Esophagus muscularis mucosa (tissue), 4 donors: ENCODE measurements at regions not wholly inside any gene's neighbourhood (a gene's known extent, or its start where the extent isn't known, plus 50 kb on each side); places are given as distances from the start of the nearest gene placed in this dataset.
A peak's percentile ranks its signal among the peaks of the same experiment; 100 is the strongest.
"Not testable (repeated sequence)": the region's sequence is repeated elsewhere in the genome, so short reads cannot be mapped to it uniquely, and the experiment has no call there.

ENCODE experiments used
- DNase-seq: peaks from one replicate; pipeline ENCODE4 v3.0.0-alpha.2; 2017; ENCODE audit errors: extremely low spot score
- H3K27ac ChIP-seq, 4 donors: fragments of 200-600 bp; sonication (generic); replicated peaks in 1 of 4; 1 replicate in 3 of 4; 2 replicates in 1 of 4; pipeline ENCODE4 v1.5.1; 2016 to 2019; ENCODE audit warnings: mild to moderate bottlenecking in 1 of 4
- H3K27me3 ChIP-seq, 4 donors: fragments of 200-600 bp; sonication (generic); one replicate each; pipeline versions ENCODE4 v1.5.1 to v1.6.0; 2016 to 2019
- H3K36me3 ChIP-seq, 4 donors: fragments of 200-600 bp; sonication (generic); one replicate each; pipeline ENCODE4 v1.5.1; 2016 to 2019
- H3K4me1 ChIP-seq, 4 donors: fragments of 200-600 bp; sonication (generic); one replicate each; pipeline ENCODE4 v1.5.1; 2016 to 2019
- H3K4me3 ChIP-seq, 4 donors: fragments of 200-600 bp; sonication (generic); 1 replicate in 2 of 4; 2 replicates in 2 of 4; pipeline ENCODE4 v1.5.1; 2016 to 2019; ENCODE audit warnings: mild to moderate bottlenecking in 4 of 4, moderate library complexity in 1 of 4
- H3K9me3 ChIP-seq, 4 donors: fragments of 200-600 bp; sonication (generic); 1 replicate in 3 of 4; 2 replicates in 1 of 4; pipeline ENCODE4 v1.5.1; 2016 to 2019
- CTCF ChIP-seq, 3 experiments: fragments of 200-600 bp in 2 of 3; fragments of 450-650 bp in 1 of 3; sonication (generic) in 2 of 3; IDR thresholded peaks; one replicate each; pipeline ENCODE4 v1.5.1; 2017 to 2019; ENCODE audit warnings: antibody characterized with exemption in 3 of 3, mild to moderate bottlenecking in 2 of 3, moderate library complexity in 1 of 3
- POLR2A ChIP-seq: fragments of 450-650 bp; IDR thresholded peaks from one replicate; pipeline ENCODE4 v1.6.1; 2017; ENCODE audit warnings: antibody characterized with exemption, moderate library complexity, mild to moderate bottlenecking, low read depth
- POLR2AphosphoS5 ChIP-seq, 2 donors: sonication (generic); formaldehyde crosslinking; IDR thresholded peaks; one replicate each; pipeline ENCODE4 v1.6.1; 2017; ENCODE audit warnings: antibody characterized with exemption in 2 of 2
- WGBS: methylation state at CpG from one replicate; pipeline ENCODE4 v1.1.5; 2018; 5-methylcytosine and 5-hydroxymethylcytosine counted together
- intact Hi-C: fragments of 100-400 bp; cut with DNase I; formaldehyde crosslinking; loops from one replicate; pipeline ENCODE4 v1.15.1; 2023

DNA sequence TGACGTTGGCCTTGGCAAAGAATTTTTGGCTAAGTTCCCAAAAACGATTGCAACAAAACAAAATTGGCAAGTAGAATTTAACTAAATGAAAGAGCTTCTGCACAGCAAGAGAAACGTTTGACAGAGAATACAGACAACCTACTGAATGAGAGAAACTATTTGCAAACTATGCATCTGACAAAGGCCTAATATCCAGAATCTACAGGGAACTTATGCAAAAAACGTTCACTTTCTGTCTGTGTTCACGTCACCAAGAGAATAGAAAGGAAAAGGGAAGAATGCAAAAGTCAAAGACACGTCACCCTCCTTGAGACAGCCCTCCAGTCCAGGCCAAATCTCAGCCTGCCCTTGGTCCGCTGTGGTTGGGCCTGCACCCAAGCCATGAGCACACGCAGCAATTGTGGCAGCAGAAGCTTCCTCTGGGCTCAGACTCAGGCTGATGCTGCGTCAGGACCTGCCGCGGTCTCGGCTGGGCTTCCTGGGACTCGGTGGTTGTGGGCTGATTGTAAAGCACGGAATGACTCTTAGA lies 106.6 kb upstream of the SAMD11 start:
- 7% methylated on average over 8 of the region's 14 CpGs for WGBS
- TF ChIP-seq POLR2AphosphoS5 (IDR thresholded peaks at IDR 0.05), result peak; percentile 55 to 66
- Histone ChIP-seq H3K4me1 (peaks cover 6 to 27% (median 25%) of the 10 kb centered on the region in 4 donors), H3K27ac (peak overlapping the region; percentile 62 to 79 (median 73)), H3K4me3 (peak overlapping the region; percentile 22 to 44 (median 28))
- H3K36me3 ChIP-seq, H3K9me3 ChIP-seq, H3K27me3 ChIP-seq, intact Hi-C loops, DNase-seq: not testable (repeated sequence)

GRCh38 chr1:817658-818617 lies 105.8 kb upstream of the SAMD11 start:
- H3K36me3 ChIP-seq, H3K27me3 ChIP-seq, intact Hi-C loops, DNase-seq, H3K9me3 ChIP-seq: not testable (repeated sequence)
- H3K4me3 ChIP-seq, result peak overlapping the region in 2 of 4 donors; percentile 18 to 27
- 29% methylated on average over 4 of the region's 20 CpGs for WGBS
- H3K4me1 ChIP-seq, result peaks cover 6 to 32% (median 29%) of the 10 kb centered on the region in 4 donors
- H3K27ac ChIP-seq, result peak overlapping the region; percentile 75 to 81 (median 79)

GRCh38 chr1:818618-819291 lies 105.0 kb upstream of the SAMD11 start:
- peak; percentile 88 for DNase-seq
- H3K4me1 ChIP-seq, result peaks cover 6 to 38% (median 31%) of the 10 kb centered on the region in 4 donors
- WGBS, result 43% methylated on average over 13 of the region's 13 CpGs
- H3K36me3 ChIP-seq, result no peaks in the 10 kb centered on the region
- H3K27me3 ChIP-seq, result no peaks in the 10 kb centered on the region
- no peaks in the 10 kb centered on the region for H3K9me3 ChIP-seq
- intact Hi-C loops, result no loop called here
- H3K27ac ChIP-seq, result peak overlapping the region; percentile 60 to 81 (median 76)
- no peak overlapping the region for H3K4me3 ChIP-seq
- TF ChIP-seq POLR2AphosphoS5 (IDR thresholded peaks at IDR 0.05) (peak in 1 of 2 donors; percentile 28), POLR2A (no peak)

- TF ChIP-seq POLR2AphosphoS5 (IDR thresholded peaks at IDR 0.05), result no peak
- no peak for TF ChIP-seq CTCF (IDR thresholded peaks at IDR 0.05)
- Histone ChIP-seq H3K27me3 (no peaks in the 10 kb centered on the region), H3K4me3 (no peak overlapping the region), H3K27ac (no peak overlapping the region), H3K4me1 (peaks cover 11 to 49% (median 40%) of the 10 kb centered on the region in 4 donors), H3K36me3 (no peaks in the 10 kb centered on the region), H3K9me3 (no peaks in the 10 kb centered on the region)
- intact Hi-C loops, result no loop called here
- WGBS, result 96% methylated on average over 7 of the region's 7 CpGs
- peak; percentile 66 for DNase-seq
Observed at GRCh38 chr1:820962-821361, 102.8 kb upstream of the SAMD11 start.

GRCh38 chr1:826808-827207 lies 96.9 kb upstream of the SAMD11 start:
- WGBS, result 0% methylated on average over 8 of the region's 21 CpGs
- H3K27me3 ChIP-seq, H3K9me3 ChIP-seq, H3K36me3 ChIP-seq, intact Hi-C loops: not testable (repeated sequence)
- H3K4me1 ChIP-seq, result peaks cover 8 to 41% (median 26%) of the 10 kb centered on the region in 4 donors
- H3K4me3 ChIP-seq, result peak overlapping the region; percentile 63 to 68 (median 66)
- H3K27ac ChIP-seq, result peak overlapping the region; percentile 86 to 91 (median 91)
- DNase-seq, result peak; percentile 34

GRCh38 chr1:827211-828063 lies 96.3 kb upstream of the SAMD11 start:
- peak; percentile 99 for DNase-seq
- intact Hi-C loops, H3K27me3 ChIP-seq, H3K36me3 ChIP-seq, H3K9me3 ChIP-seq: not testable (repeated sequence)
- Histone ChIP-seq H3K27ac (peak overlapping the region; percentile 86 to 91 (median 91)), H3K4me1 (peaks cover 8 to 34% (median 26%) of the 10 kb centered on the region in 4 donors), H3K4me3 (peak overlapping the region; percentile 63 to 68 (median 66))
- TF ChIP-seq POLR2A (peak; percentile 70), POLR2AphosphoS5 (IDR thresholded peaks at IDR 0.05) (peak; percentile 78 to 90)
- 2% methylated on average over 33 of the region's 109 CpGs for WGBS

DNA sequence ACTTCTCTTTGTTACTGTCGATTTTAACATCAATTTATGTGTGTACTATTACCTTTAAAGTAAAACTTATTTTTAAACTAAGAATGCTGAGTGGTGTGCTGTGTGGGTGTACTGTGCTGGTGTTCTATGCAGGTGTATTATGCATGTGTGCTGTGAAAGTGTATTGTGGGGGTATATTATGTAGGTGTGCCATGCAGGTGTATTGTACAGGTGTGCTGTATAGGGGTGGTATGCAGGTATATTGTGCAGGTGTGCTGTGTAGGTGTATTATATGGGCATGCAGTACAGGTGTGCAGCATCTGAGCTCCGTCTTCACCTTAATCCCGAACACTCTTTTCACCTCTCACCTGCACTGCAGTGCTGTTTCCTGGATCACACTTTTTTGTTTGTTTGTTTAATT lies 94.4 kb upstream of the SAMD11 start:
- H3K4me3 ChIP-seq, DNase-seq, intact Hi-C loops, H3K9me3 ChIP-seq, H3K27me3 ChIP-seq, H3K27ac ChIP-seq: not testable (repeated sequence)
- Histone ChIP-seq H3K36me3 (peaks cover 6 to 22% (median 11%) of the 10 kb centered on the region in 4 donors), H3K4me1 (peaks cover 8 to 24% (median 21%) of the 10 kb centered on the region in 4 donors)
- 83% methylated on average over 3 of the region's 3 CpGs for WGBS

- H3K27me3 ChIP-seq, H3K9me3 ChIP-seq, intact Hi-C loops, H3K27ac ChIP-seq, H3K4me3 ChIP-seq: not testable (repeated sequence)
- Histone ChIP-seq H3K4me1 (peaks cover 8 to 22% (median 20%) of the 10 kb centered on the region in 4 donors), H3K36me3 (peaks cover 6 to 22% (median 11%) of the 10 kb centered on the region in 4 donors)
- DNase-seq, result peak; percentile 53
- WGBS, result 94% methylated on average over 5 of the region's 5 CpGs
Observed at GRCh38 chr1:829932-830331, 93.8 kb upstream of the SAMD11 start.

GRCh38 chr1:830750-831149 lies 93.0 kb upstream of the SAMD11 start:
- not testable (repeated sequence) for H3K27ac ChIP-seq, H3K9me3 ChIP-seq

More at GRCh38 chr1:830750-831149, 93.0 kb upstream of the SAMD11 start:
- H3K4me1 ChIP-seq, result peaks cover 5 to 15% (median 14%) of the 10 kb centered on the region in 4 donors
- H3K27me3 ChIP-seq, H3K4me3 ChIP-seq, intact Hi-C loops, DNase-seq: not testable (repeated sequence)
- H3K36me3 ChIP-seq, result peaks cover 6 to 22% (median 11%) of the 10 kb centered on the region in 4 donors
- no CpG with 5 or more reads among the region's 5 CpGs for WGBS
